ENCODE measurements at regions not wholly inside any gene's neighbourhood (a gene's known extent, or its start where the extent isn't known, plus 50 kb on each side); places are given as distances from the start of the nearest gene placed in this dataset.
A peak's percentile ranks its signal among the peaks of the same experiment; 100 is the strongest.

DNA sequence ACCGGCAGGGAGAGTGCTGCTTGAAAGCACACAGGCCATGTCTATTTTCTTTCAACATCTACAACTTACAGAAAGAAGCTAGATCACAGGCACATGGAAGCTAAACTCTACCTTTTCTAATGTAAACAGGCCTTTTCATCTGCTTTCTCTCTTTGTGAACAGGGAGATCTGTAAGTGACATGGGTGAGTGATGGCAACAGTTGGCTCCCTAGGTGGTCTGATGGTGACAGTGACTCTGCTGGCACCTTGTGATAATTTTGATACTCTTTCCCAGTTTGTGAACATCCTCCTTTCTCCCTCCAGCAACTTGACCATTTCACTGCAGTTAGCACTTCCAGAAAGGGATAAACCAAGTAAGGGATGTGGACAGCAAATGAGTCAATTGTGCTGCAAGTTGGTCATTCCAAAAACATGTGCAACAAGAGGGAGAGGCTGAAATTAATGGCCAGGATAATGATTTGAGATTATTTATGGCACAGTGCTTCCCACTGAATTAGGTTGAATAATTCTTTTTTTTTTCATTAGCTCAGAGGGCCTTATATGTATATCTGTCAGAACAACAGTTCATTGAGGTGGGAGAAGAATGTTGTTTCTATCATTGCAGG, 89.5 kb downstream of the XCL2 start:
- no peak for DNase-seq

DNA sequence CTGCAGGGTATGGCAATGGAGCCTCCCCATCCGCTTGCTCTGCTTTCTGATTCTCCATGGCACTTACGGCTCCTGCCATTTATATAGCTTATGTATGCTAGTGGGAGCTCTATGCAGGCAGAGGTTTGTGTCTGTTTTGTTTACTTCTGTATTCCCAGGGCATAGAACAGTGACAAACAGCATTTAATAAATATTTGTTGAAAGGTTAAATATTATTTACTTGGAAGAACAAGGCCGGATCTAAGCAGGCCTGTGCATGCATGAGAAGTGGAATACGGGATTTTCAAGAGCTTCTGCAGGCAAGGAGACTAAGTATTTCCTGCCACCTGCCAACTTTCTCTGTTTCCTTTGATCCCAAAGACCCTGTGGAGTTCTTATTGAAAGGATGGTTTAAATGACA, 90.7 kb downstream of the XCL2 start:
- no peak for DNase-seq

DNA sequence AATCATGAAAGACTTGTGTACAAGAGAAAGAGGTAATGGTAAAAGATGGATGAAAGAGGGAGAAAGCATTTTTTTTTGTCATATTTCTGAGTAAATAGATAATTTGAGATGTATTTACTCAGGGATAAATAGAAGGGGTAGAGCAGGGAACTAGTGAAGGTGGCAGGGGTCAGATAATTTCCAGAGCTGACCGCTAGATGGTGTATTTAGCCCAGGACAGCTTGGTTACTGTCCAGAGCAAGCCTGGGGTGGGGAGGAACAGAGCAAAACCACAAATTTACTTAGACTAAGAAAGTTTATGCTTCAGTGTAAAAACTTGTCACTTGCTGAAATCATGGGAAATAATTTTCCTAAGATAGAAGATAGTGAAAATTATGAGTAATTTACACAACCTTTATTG, 91.5 kb downstream of the XCL2 start:
- DNase-seq, result no peak

DNA sequence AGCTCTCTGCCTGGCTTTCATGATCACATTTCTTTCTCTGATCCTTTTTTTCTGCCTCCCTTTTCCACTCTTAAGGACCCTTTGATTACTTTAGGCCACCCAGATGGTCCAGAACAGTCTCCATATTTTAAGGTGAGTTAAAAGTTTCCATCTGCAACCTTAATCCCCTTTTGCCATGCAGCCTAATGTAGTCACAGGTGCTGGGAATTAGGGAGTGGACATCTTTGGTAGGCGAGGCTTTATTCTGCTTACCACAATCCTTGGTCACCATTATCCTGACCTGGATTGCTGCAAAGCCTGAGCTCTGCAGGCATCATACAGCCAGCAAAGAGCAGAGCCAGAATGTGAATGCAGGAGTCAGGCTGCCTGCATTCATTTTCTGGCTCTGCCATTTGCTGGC, 95.9 kb downstream of the XCL2 start:
- no peak for DNase-seq

DNA sequence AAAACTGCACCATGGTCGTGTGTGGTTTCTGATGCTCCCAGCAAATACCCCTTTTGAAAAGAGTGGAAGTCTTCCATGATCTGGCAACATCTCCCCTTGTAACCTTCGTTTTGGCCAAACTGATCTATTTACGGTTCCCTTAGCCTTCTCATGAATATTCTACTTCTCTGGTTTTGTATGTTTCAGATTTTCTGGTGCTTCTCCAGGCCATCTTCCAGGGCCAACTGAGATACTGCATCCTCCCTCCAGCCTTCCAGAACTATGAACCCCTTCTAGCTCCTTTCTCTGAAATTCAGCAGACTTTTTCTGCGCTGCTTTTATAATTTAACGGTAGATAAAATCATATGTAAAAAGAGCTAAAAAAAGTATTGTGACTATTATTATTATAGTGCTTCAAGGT, 97.7 kb downstream of the XCL2 start:
- no peak for DNase-seq

DNA sequence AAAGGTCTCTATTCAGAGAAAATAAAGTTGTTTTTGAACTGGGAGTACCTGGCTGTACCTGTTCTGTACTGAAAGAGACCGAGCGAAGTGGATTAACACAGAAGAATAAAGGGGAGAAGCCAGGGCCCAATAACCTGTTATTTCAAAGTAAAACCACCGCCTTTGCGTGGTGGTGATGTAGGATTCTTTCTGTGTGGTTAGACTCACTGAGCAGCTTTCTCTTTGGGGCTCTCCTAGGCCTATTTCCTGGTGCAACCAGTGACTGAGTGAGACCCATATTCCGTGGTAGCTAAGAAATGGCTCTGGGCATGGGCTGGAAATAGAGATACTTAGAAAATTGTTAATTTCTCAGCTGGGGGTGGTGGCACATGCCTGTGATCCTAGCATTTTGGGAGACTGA, 99.9 kb downstream of the XCL2 start:
- DNase-seq, result no peak

DNA sequence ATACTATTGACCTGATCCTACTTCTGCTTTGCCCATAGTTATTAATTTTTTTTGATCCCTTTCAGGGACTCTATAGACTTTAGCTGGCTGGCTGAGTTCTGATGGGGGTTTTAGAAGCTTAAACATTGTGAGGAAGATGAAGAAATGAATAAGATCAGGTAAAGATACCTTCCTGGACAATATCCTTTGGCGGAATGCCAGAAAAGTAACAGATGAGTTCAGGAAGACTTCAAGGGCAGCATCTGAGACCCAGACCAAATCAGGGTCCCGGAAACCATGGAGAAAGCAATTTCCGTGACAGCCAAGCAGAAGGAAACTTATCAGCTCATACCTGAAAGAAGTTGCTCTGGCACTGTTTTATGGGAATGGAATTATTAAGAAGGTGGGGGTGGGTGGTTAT, 100.4 kb downstream of the XCL2 start:
- DNase-seq, result no peak

DNA sequence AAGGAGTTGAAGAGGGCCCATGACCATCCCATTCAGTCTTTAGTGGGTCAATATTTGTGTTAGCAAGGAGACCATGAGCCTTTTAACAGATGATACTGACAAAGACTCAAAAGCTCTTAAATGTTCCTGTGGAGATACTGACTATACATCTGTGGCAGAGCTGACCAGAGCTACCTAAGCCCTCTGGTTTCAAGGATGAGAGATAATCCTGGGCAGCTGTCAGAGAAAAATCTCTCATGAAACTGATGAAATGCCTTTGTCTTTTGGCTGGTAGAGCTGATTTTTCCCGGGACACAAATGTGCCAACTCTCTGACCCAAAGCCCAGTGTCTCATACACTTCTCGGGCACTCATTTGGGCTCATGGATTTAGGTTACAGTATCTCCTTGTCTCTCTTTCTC, 100.9 kb downstream of the XCL2 start:
- DNase-seq, result no peak

DNA sequence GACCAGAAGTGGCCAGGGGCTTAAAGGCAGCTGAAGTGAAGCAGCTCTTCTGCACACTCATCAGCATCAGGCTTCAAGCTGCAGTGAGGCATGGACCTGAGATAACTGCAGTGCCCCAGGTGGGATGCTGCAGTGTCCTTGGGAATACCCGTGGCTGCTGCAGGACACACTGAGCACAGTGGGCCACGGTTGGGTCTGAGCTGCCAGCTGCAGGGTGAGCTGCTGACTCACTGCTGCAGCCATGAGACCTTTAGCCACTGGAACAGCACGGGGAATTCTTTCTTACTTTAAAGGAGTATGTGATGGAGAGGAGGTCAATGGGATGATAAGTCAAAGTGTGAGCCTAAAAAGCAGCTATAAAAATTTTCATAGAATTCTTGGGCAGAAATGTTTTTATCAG, 102.1 kb downstream of the XCL2 start:
- DNase-seq, result no peak

DNA sequence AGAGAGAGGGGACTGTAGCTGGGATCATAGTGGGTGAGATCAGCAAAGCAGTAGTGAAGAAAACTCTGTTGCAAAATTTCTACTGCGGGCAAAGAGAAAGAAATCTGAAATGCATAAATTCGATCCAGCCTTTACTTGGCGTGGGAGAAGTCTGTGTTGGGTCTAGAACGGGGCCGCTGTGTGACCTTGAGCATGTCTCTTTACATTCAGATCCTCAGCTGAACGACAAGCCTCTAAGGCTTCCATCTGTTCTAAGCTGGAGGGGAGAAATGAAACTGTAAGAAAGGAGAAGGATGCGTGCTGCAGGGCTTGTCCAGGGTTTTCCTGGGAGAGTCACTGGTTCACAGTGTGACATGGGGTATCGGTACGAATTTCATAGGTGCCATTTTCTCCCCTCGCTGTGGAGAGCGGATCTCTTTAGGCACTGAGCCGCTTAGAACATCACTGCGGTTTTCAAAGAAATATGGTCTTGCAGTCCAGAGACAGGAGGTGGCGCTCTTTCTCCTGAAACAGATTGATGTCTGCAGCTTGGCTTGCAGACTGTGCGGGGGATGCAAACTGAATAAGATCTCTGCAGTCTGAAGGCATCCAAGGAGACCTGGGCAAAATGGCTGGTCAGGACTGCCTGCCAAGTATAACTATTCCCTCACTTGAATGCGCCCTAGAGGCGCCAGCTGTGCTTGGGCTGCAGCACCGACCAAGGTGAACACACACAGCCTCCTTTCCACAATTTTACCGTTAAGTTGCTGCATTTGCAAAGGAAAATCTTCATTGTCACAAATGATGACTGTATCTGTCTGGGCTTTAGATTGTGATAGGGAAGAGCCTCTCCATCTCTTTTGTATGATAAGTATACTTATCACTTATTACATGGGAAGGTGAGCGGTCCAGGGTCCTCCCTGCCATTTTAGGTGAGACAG, 104.1 kb downstream of the XCL2 start:
- peak; percentile 86 for DNase-seq

DNA sequence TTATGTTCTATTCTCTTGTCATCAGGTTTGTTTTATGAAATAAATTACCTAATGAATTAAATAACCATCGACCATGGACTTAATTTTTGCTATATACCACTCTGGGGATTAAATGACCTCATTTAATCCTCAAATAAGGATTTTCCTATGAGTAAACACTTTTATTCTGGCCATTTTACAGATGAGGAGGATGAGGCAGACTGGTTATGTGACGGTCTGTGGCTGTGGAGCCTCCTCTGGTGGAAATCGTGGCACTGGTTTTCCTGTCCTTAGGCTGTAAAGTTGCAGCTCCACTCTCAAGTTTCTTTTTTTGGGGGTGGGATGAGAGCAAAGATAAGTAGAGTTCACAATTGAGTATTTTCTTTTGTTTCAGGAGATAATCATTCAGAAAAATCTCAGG, 105.2 kb downstream of the XCL2 start:
- DNase-seq, result no peak

DNA sequence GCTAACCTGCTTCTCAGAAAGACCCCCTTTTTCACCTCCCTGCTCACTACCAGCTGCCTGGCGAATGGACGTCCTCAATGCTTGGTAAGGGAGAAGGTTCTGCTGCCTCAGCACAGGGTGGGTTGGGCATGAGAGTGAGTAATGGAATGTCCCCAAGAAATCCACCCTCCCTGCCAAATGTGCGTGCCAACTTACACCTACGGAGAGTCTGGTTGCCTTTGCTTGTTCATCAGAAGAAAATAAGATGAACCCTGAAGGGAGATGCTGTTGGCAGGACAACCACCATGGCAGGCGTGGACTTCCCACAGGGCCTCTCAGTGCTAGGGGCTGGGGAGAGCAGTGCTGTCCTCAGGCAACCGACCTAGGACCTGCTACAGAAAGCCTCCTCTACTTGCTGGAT, 106.0 kb downstream of the XCL2 start:
- DNase-seq, result no peak

DNA sequence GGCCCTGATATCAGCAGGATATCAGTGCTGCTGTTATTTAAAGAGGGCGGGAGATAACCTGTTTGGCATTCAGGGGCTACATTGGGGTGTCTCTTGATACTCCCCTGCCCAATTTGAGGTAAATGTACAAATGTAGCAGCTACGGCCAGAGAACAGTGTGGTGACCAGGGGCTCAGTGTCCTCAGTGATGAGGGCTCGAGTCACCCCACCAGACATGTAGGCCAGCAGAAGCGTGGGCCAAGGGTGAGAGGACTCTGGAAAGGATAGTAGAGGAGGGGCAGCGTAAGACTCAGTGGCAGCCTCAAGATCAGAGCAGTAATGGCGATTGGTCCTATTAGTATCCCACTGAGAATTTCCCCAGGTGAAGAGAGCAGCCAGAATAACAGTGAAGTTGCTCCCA, 108.4 kb downstream of the XCL2 start:
- DNase-seq, result no peak

DNA sequence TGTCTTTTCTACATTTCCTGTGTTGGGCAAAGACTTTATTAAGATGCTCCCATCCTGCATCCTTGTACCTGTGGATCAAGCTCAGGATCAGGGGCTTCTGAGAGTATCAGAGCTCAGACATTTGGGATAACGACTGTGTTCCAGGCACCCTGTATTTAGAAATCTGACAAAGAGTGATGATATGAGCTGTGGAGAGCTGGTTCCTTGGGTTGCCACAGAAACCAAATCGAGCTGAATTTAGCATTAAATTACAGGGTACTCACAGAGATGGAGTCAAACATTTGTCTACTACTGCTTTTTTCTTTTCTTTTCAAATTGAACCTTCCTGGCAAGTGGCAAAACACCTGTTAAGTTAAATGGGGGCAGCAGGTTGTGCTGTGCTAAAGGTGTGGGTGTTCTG, 110.6 kb downstream of the XCL2 start:
- DNase-seq, result no peak

DNA sequence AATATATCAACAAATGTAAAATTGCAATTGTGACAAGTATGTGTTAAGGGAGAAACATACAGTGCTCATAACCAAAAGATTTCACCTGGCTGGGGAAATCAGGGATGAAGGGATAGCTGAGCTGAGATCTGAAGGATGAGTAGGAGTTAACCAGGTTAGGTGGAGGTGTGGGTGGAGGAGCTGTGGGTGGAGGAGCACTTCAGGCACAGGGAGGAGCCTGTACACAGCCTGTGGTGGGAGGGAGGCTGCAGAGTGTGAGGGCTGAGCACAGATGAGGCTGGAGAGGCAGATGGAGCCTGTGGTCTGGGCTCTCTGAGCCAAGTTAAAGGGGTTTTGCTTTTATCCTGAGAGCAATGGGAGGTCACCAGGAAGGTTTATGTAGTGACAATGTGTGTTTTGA, 111.9 kb downstream of the XCL2 start:
- DNase-seq, result no peak

DNA sequence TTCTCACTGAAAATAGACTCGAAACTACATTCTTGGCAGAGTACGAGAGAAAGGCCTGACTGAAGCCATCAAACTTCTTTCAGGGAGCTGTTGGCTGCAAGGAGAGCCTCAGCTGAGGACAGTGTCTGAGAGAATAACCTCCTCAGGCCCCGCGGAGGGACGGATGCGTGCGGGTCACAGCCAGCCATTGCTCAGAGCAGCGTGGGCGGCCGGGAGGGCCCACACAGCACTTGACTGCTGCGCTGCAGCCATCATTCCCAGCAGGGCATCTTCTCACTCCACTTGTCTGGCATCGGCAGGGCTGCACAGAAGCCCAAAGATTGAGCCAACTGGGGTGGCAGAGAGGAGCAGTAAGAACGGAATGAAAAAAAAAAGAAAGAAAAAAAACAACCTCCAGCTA, 113.5 kb downstream of the XCL2 start:
- DNase-seq, result no peak

DNA sequence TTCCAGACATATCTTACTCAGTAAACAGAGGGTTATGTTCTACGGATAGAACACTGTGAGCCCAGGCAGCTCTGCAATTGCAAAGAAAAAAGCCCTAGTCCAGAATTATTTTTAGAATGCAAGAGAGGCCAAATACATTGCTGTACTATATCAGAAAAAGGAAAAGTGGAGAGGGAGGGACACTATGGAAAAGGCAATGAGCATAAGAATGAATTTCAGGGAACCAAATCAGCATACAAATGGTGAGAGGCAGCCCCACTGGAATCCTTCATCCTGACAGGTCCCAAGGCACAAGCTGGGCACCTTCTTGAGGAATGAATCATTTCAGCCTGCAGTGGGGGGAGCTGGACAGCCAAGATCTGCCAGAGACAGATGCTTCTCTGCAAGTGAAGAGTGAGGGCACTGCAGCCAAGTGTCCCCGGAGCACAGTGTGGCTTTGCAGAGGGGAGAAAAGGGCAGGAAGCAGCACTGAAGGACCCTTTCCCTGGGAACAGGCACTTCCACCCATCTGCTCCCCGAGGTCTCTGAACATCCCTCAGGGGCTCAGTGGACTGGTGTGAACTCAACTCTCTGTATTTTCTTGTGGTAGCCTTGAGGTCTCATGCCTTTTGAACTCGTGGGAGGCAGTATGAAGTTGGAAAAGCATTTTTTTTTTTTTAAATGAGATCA, 115.6 kb downstream of the XCL2 start:
- DNase-seq, result no peak

DNA sequence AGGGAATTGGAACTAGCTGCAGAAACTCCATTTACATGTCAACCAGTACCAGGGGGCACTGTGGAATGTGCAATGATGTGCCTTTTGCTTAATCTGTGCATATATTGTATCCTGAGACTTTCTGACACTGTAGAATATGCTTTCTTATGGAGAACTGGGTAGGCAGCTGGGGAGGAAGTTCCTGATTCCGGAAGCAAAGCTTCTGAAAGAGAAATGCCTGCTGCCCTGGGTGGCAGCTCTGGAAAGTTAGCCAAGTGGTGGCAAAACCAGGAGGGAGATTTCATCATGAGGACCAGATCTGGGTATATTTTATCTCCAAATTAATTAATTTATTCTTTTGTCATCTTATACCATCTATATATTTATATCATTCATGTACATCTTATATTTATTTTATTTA, 116.7 kb downstream of the XCL2 start:
- DNase-seq, result no peak

DNA sequence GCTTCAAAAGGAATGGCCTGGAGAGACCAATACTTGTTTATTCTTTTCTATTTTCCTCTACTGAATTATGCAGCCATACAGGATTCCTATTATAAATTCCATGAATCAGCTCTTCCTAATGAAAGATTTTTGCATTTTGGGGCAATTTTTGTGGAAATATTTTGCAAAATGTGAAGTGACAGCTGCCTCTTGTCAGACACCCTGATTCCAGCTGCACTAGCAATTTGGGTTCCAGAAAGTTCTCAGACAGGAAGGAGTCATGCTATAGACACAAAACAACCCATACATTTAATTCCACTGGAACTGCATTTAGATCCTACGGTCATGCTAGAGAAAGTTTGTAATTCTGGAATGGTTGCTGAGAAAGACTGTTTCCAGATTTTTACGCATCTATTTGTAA, 119.5 kb downstream of the XCL2 start:
- no peak for DNase-seq

DNA sequence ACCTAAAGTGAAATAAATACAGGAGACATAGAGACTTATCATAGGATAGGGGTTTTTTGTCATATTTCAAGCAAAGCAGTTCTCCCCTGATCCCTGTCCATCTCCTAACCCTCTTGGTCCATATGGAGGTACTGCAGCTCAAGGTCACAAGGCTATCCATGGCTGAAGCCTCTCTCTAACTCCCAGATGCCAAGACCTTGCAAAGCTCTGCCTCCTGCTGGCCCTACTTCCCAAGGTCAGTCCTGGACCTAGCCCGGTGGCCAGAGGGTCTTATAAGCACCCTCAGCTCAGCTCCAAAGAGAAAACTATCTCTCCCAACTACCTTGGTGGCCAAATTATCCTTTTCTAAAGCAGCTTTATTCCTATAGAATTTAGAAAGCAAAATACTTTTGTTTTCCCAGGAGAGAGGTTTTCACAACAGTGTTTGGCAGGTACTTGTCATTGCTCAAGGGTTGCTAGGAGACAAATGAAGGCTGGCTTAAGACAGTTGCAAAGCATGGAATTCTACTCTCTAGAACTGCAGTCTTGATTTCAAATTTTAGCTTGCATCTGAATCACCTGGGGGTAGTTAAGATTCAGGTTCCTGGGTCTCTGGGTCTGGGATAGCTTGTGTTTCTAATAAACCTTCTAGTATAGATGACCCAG, 121.5 kb downstream of the XCL2 start:
- DNase-seq, result no peak

DNA sequence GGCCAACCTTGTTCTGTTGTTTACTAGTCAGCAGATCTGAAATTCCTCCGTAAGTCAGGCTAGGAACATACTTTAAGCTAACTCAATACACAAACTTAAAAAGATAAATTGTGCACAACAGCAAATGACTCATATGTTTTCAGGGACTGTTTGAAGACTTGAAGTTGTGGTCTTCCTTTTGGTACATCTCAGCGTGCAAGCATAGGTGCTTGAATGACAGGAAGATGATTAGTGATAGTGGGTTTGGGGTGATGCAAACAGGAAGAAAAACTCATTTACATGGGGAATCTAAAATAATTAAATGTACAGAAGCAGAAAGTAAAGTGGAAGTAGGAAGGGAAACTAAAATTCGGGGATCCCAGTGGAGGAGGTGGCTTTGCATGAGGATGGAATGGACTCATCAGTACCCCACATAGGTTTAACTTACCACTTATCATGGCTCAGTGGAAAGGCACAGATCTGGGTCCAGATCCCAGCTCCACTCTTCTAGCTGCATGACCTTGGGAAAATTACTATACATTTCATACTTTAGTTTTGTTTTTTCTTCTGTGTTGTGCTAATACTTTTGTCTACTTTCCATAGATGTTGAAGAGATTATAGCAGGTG, 122.3 kb downstream of the XCL2 start:
- DNase-seq, result no peak

DNA sequence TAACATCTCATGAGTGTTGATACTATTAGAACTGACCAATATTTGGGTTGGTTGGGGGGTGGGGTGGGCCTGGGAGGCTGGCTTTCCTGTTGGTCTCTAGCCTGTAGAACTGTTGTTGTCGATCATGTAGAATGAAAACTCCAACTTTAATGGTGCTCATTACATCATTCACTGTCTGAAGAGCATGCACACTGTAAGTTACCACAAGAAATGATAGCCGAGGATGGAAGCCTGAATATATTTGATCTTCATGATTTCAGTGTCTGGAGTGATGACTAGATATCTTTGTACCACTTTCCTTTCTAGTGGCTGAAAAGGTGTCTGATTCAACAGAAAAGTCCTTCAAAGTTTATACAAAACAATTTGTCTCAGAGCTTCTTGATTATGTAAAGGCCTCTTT, 123.6 kb downstream of the XCL2 start:
- no peak for DNase-seq

DNA sequence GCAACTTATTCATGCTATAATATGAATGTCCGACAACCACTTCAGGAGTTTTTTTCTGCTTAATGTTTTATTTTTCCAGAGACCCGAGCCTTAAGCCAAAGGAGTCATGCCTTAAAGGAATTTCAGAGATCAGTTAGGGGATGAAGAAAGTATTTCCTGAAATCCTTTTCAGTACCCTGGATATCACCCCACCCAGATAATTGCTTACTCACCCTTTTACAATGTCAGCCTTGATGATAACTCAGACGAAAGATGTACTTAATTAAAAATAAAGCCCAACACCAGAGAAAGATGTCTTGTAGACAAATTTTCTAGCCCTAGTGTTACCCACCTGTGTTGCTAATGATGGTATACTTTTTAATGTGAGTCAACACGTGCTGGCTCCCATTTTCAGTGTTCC, 124.1 kb downstream of the XCL2 start:
- no peak for DNase-seq
